Omental fat pad (tissue), 3 donors: ENCODE measurements at regions not wholly inside any gene's neighbourhood (a gene's known extent, or its start where the extent isn't known, plus 50 kb on each side); places are given as distances from the start of the nearest gene placed in this dataset.

Experiments
- ATAC-seq: fragments of 150-250 bp; one replicate; pipeline ENCODE4 v1.9.1; 2016; ENCODE audit warnings: mild to moderate bottlenecking, moderate library complexity; ENCODE audit not compliant: low FRiP score
- DNase-seq: peaks from one replicate; pipeline ENCODE4 v3.0.0-alpha.2; 2019; ENCODE audit warnings: low spot score
- CTCF ChIP-seq, 3 donors: fragments of 450-650 bp; IDR thresholded peaks; one replicate each; pipeline ENCODE4 v1.5.1; 2016 to 2017; ENCODE audit warnings: antibody characterized with exemption in 3 of 3, mild to moderate bottlenecking in 3 of 3, moderate library complexity in 2 of 3

- no peak for TF ChIP-seq CTCF (IDR thresholded peaks at IDR 0.05)
- DNase-seq: no peak
- peak; percentile 65 for ATAC-seq
Measured at GRCh38 chr3:72346526-72346926, 501.7 kb downstream of the SHQ1 start.

- ATAC-seq: no peak
- DNase-seq: no peak
- no peak for TF ChIP-seq CTCF (IDR thresholded peaks at IDR 0.05)
Measured at GRCh38 chr3:72345980-72346379, 502.3 kb downstream of the SHQ1 start.

GRCh38 chr3:72345237-72345878 lies 502.9 kb downstream of the SHQ1 start:
- DNase-seq (no peak), ATAC-seq (no peak)
- TF ChIP-seq CTCF (IDR thresholded peaks at IDR 0.05): no peak

- no peak for ATAC-seq
- DNase-seq: no peak
- no peak for TF ChIP-seq CTCF (IDR thresholded peaks at IDR 0.05)
Measured at GRCh38 chr3:72344647-72345046, 503.6 kb downstream of the SHQ1 start.

GRCh38 chr3:72344236-72344635 lies 504.0 kb downstream of the SHQ1 start:
- DNase-seq (no peak), ATAC-seq (no peak)
- TF ChIP-seq CTCF (IDR thresholded peaks at IDR 0.05): no peak

- TF ChIP-seq CTCF (IDR thresholded peaks at IDR 0.05): no peak
- DNase-seq (no peak), ATAC-seq (no peak)
Measured at GRCh38 chr3:72343078-72343477, 505.2 kb downstream of the SHQ1 start.

GRCh38 chr3:72342450-72342849 lies 505.8 kb downstream of the SHQ1 start:
- DNase-seq (no peak), ATAC-seq (no peak)
- TF ChIP-seq CTCF (IDR thresholded peaks at IDR 0.05): no peak
